ENCODE measurements at regions not wholly inside any gene's neighbourhood (a gene's known extent, or its start where the extent isn't known, plus 50 kb on each side); places are given as distances from the start of the nearest gene placed in this dataset.

GRCh38 chr18:78681396-78681795 is 298.2 kb upstream of the SALL3 start:
- intact Hi-C loops (cut with micrococcal nuclease; ENCODE audit: unreplicated experiment), result no loop called here
- Histone ChIP-seq H3K36me3 (ENCODE audit: insufficient read depth, low read length, poor library complexity, severe bottlenecking) (no peaks in the 10 kb centered on the region), H3K4me3 (ENCODE audit: low read depth, low read length, poor library complexity, severe bottlenecking) (no peak overlapping the region), H3K9me3 (ENCODE audit: low read depth, low read length, poor library complexity, severe bottlenecking) (no peaks in the 10 kb centered on the region), H3K4me1 (ENCODE audit: insufficient read depth, low read length, poor library complexity, severe bottlenecking) (no peaks in the 10 kb centered on the region), H3K27ac (ENCODE audit: low read depth, low read length, poor library complexity, severe bottlenecking) (no peak overlapping the region), H3K27me3 (replicated peaks; ENCODE audit: insufficient read depth, low read depth, low read length, poor library complexity) (no peaks in the 10 kb centered on the region)
- no TSS peak for BruUV-seq (replicated peaks)
- no peak for TF ChIP-seq EZH2 (IDR thresholded peaks at IDR 0.05; ENCODE audit: borderline replicate concordance, low read depth, low read length, poor library complexity, severe bottlenecking)
- TF ChIP-seq, protein P1, sequence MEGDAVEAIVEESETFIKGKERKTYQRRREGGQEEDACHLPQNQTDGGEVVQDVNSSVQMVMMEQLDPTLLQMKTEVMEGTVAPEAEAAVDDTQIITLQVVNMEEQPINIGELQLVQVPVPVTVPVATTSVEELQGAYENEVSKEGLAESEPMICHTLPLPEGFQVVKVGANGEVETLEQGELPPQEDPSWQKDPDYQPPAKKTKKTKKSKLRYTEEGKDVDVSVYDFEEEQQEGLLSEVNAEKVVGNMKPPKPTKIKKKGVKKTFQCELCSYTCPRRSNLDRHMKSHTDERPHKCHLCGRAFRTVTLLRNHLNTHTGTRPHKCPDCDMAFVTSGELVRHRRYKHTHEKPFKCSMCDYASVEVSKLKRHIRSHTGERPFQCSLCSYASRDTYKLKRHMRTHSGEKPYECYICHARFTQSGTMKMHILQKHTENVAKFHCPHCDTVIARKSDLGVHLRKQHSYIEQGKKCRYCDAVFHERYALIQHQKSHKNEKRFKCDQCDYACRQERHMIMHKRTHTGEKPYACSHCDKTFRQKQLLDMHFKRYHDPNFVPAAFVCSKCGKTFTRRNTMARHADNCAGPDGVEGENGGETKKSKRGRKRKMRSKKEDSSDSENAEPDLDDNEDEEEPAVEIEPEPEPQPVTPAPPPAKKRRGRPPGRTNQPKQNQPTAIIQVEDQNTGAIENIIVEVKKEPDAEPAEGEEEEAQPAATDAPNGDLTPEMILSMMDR (conservative IDR thresholded peaks at IDR 0.05; ENCODE audit: low read depth, low read length), result no peak
- no peak for DNase-seq (ENCODE audit: low spot score)
- ChIA-PET POLR2A (ENCODE audit: low non-redundant PET) (no interaction called here), CTCF (no interaction called here)

DNA sequence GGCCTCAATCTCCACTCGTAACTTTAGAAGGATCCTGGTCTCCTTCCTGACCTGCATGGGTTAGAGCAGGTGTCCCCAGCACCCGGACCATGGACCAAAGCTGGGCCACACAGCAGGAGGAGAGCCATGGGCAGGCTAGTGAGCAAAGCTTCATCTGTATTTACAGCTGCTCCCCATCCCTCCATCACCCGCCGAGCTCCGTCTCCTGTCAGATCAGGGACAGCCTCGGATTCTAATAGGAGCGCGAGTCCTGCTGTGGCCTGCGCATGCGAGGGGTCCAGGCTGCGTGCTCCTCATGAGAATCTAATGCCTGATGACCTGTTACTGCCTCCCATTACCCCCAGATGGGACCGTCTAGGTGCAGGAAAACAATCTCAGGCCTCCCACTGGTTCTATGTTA is 297.7 kb upstream of the SALL3 start:
- ChIA-PET POLR2A (ENCODE audit: low non-redundant PET) (no interaction called here), CTCF (no interaction called here)
- Histone ChIP-seq H3K27ac (ENCODE audit: low read depth, low read length, poor library complexity, severe bottlenecking) (no peak overlapping the region), H3K9me3 (ENCODE audit: low read depth, low read length, poor library complexity, severe bottlenecking) (no peaks in the 10 kb centered on the region), H3K4me3 (ENCODE audit: low read depth, low read length, poor library complexity, severe bottlenecking) (no peak overlapping the region), H3K4me1 (ENCODE audit: insufficient read depth, low read length, poor library complexity, severe bottlenecking) (no peaks in the 10 kb centered on the region), H3K36me3 (ENCODE audit: insufficient read depth, low read length, poor library complexity, severe bottlenecking) (no peaks in the 10 kb centered on the region), H3K27me3 (replicated peaks; ENCODE audit: insufficient read depth, low read depth, low read length, poor library complexity) (no peaks in the 10 kb centered on the region)
- BruUV-seq (replicated peaks), result no TSS peak
- intact Hi-C loops (cut with micrococcal nuclease; ENCODE audit: unreplicated experiment), result no loop called here
- no peak for TF ChIP-seq EZH2 (IDR thresholded peaks at IDR 0.05; ENCODE audit: borderline replicate concordance, low read depth, low read length, poor library complexity, severe bottlenecking)
- TF ChIP-seq, protein P1 (conservative IDR thresholded peaks at IDR 0.05; ENCODE audit: low read depth, low read length), result no peak
- no peak for DNase-seq (ENCODE audit: low spot score)

GRCh38 chr18:78682716-78683115 is 296.9 kb upstream of the SALL3 start:
- no peaks in the 10 kb centered on the region for H3K4me1 ChIP-seq (ENCODE audit: insufficient read depth, low read length, poor library complexity, severe bottlenecking)
- no peaks in the 10 kb centered on the region for H3K27me3 ChIP-seq (replicated peaks; ENCODE audit: insufficient read depth, low read depth, low read length, poor library complexity)
- H3K9me3 ChIP-seq (ENCODE audit: low read depth, low read length, poor library complexity, severe bottlenecking), result no peaks in the 10 kb centered on the region
- no TSS peak for BruUV-seq (replicated peaks)
- DNase-seq (ENCODE audit: low spot score), result no peak
- no peak overlapping the region for H3K4me3 ChIP-seq (ENCODE audit: low read depth, low read length, poor library complexity, severe bottlenecking)
- H3K27ac ChIP-seq (ENCODE audit: low read depth, low read length, poor library complexity, severe bottlenecking), result no peak overlapping the region
- intact Hi-C loops (cut with micrococcal nuclease; ENCODE audit: unreplicated experiment), result no loop called here
- ChIA-PET CTCF (no interaction called here), POLR2A (ENCODE audit: low non-redundant PET) (no interaction called here)
- TF ChIP-seq EZH2 (IDR thresholded peaks at IDR 0.05; ENCODE audit: borderline replicate concordance, low read depth, low read length, poor library complexity, severe bottlenecking), result no peak
- TF ChIP-seq, protein P1 (conservative IDR thresholded peaks at IDR 0.05; ENCODE audit: low read depth, low read length), result no peak
- no peaks in the 10 kb centered on the region for H3K36me3 ChIP-seq (ENCODE audit: insufficient read depth, low read length, poor library complexity, severe bottlenecking)
